Lower leg skin (tissue), 4 donors: ENCODE measurements at regions not wholly inside any gene's neighbourhood (a gene's known extent, or its start where the extent isn't known, plus 50 kb on each side); places are given as distances from the start of the nearest gene placed in this dataset.

Experiments
- DNase-seq, 2 donors: peaks; one replicate each; pipeline ENCODE4 v3.0.0-alpha.2; 2019; ENCODE audit warnings: low spot score in 2 of 2
- H3K4me3 ChIP-seq: fragments of 200-600 bp; sonication (generic); 2 replicates; pipeline ENCODE4 v1.5.1; 2017; ENCODE audit warnings: mild to moderate bottlenecking, low read depth; ENCODE audit not compliant: poor library complexity, severe bottlenecking
- CTCF ChIP-seq, 3 donors: fragments of 450-650 bp; IDR thresholded peaks; one replicate each; pipeline ENCODE4 v1.5.1; 2016; ENCODE audit warnings: antibody characterized with exemption in 3 of 3, mild to moderate bottlenecking in 3 of 3, moderate library complexity in 2 of 3
- POLR2A ChIP-seq, 2 donors: fragments of 450-650 bp; IDR thresholded peaks; one replicate each; pipeline ENCODE4 v1.6.1; 2016 to 2017; ENCODE audit warnings: antibody characterized with exemption in 2 of 2, mild to moderate bottlenecking in 1 of 2, moderate library complexity in 1 of 2
- WGBS, 2 donors: methylation state at CpG; one replicate each; pipeline ENCODE4 v1.1.5; 2018; 5-methylcytosine and 5-hydroxymethylcytosine counted together
- intact Hi-C: fragments of 100-400 bp; cut with DNase I; formaldehyde crosslinking; loops from one replicate; pipeline ENCODE4 v1.15.0; 2023; ENCODE audit warnings: low total_unique reads

- no peak for DNase-seq
- 79 to 81% methylated on average over 4 of the region's 4 CpGs for WGBS, 2 donors
- H3K4me3 ChIP-seq = no peak overlapping the region
- intact Hi-C loops = no loop called here
- no peak for TF ChIP-seq CTCF (IDR thresholded peaks at IDR 0.05)
- no peak for TF ChIP-seq POLR2A (IDR thresholded peaks at IDR 0.05)
These were observed 541.4 kb upstream of the TENM4 start for GRCh38 chr11:79982185-79982584.

GRCh38 chr11:79980916-79981315, 540.1 kb upstream of the TENM4 start:
- DNase-seq = no peak
- intact Hi-C loops = no loop called here
- H3K4me3 ChIP-seq = no peak overlapping the region
- no peak for TF ChIP-seq CTCF (IDR thresholded peaks at IDR 0.05)

GRCh38 chr11:79973721-79974617, 533.1 kb upstream of the TENM4 start:
- TF ChIP-seq CTCF (IDR thresholded peaks at IDR 0.05) = no peak
- TF ChIP-seq POLR2A (IDR thresholded peaks at IDR 0.05) = no peak
- no peak overlapping the region for H3K4me3 ChIP-seq
- intact Hi-C loops = no loop called here
- no peak for DNase-seq
- 36 to 37% methylated on average over 7 of the region's 7 CpGs for WGBS, 2 donors

- no peak overlapping the region for H3K4me3 ChIP-seq
- WGBS, 2 donors = 72 to 79% methylated on average over 3 of the region's 3 CpGs
- intact Hi-C loops = no loop called here
- no peak for TF ChIP-seq CTCF (IDR thresholded peaks at IDR 0.05)
- no peak for TF ChIP-seq POLR2A (IDR thresholded peaks at IDR 0.05)
- no peak for DNase-seq
These were observed 530.4 kb upstream of the TENM4 start for GRCh38 chr11:79971255-79971654.

- DNase-seq = no peak
- intact Hi-C loops = no loop called here
- no peak overlapping the region for H3K4me3 ChIP-seq
- 77 to 86% methylated on average over 1 of the region's 1 CpG for WGBS, 2 donors
- TF ChIP-seq POLR2A (IDR thresholded peaks at IDR 0.05) (no peak), CTCF (IDR thresholded peaks at IDR 0.05) (no peak)
These were observed 525.8 kb upstream of the TENM4 start for GRCh38 chr11:79966592-79966991.
